ENCODE measurements at regions not wholly inside any gene's neighbourhood (a gene's known extent, or its start where the extent isn't known, plus 50 kb on each side); places are given as distances from the start of the nearest gene placed in this dataset.

DNA sequence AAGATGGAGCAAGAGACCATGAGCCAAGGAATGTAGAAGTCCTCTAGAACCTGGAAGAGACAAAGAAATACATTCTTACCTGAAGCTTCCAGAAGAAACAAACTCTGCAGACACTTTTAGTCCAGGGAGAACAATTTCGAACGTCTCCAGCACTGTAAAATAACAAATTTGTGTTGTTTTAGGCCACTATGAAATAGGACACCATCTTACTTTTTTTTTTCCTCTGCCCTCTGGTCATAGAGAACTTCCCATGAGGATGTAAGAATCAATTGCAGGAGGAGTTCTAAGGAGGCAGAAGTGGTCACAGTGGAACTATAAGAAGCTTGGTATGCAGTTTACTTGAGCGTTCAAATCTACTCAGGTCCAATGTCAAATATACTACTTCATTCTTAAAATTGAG lies 1295.9 kb downstream of the ZPLD1 start:
- no peaks in the 10 kb centered on the region for H3K4me1 Mint-ChIP-seq
- ATAC-seq (replicated peaks; ENCODE audit: extremely low read depth, poor library complexity, severe bottlenecking): no peak
- no peak overlapping the region for H3K27ac Mint-ChIP-seq (ENCODE audit: low read depth)
- peaks cover 4% of the 10 kb centered on the region for H3K9me3 Mint-ChIP-seq
- no peaks in the 10 kb centered on the region for H3K36me3 Mint-ChIP-seq (ENCODE audit: insufficient read depth)
- no peaks in the 10 kb centered on the region for H3K27me3 Mint-ChIP-seq
- H3K4me3 Mint-ChIP-seq: no peak overlapping the region
- DNase-seq (ENCODE audit: low spot score in 2 of 2): no peak

GRCh38 chr3:103752986-103753385 lies 1318.2 kb downstream of the ZPLD1 start:
- Mint-ChIP-seq H3K36me3 (ENCODE audit: insufficient read depth) (no peaks in the 10 kb centered on the region), H3K9me3 (peaks cover 5% of the 10 kb centered on the region), H3K27ac (ENCODE audit: low read depth) (no peak overlapping the region), H3K27me3 (no peaks in the 10 kb centered on the region), H3K4me1 (no peaks in the 10 kb centered on the region), H3K4me3 (no peak overlapping the region)
- no peak for ATAC-seq (replicated peaks; ENCODE audit: extremely low read depth, poor library complexity, severe bottlenecking)
- no peak for DNase-seq (ENCODE audit: low spot score in 2 of 2)

DNA sequence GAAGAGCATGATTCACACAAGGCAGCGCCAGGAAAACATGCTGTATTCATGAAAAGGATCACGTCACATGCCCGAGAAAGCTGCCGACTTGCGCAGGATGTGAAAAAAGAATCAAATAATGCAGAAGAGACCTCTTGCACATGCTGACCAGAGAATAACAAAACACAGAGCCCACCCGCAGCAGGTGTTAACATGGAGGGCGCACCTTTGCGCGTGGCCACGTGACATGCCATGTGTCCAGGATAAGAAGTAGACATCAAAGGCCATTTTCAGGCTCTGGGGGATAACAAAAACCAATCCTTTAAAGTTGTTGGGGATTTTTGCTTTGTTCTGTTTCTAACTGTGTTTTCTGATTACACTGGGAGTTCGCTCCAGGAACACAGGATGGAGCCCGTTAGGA lies 1332.8 kb downstream of the ZPLD1 start:
- no peak for ATAC-seq (replicated peaks; ENCODE audit: extremely low read depth, poor library complexity, severe bottlenecking)
- Mint-ChIP-seq H3K4me1 (no peaks in the 10 kb centered on the region), H3K27ac (ENCODE audit: low read depth) (no peak overlapping the region), H3K27me3 (no peaks in the 10 kb centered on the region), H3K4me3 (no peak overlapping the region), H3K36me3 (ENCODE audit: insufficient read depth) (peaks cover 2% of the 10 kb centered on the region), H3K9me3 (peaks cover 14% of the 10 kb centered on the region)
- DNase-seq (ENCODE audit: low spot score in 2 of 2): no peak

GRCh38 chr3:103785017-103785416 lies 1350.2 kb downstream of the ZPLD1 start:
- no peaks in the 10 kb centered on the region for H3K4me1 Mint-ChIP-seq
- DNase-seq (ENCODE audit: low spot score in 2 of 2) (no peak), ATAC-seq (replicated peaks; ENCODE audit: extremely low read depth, poor library complexity, severe bottlenecking) (no peak)
- no peak overlapping the region for H3K27ac Mint-ChIP-seq (ENCODE audit: low read depth)
- H3K36me3 Mint-ChIP-seq (ENCODE audit: insufficient read depth): no peaks in the 10 kb centered on the region
- peaks cover 6% of the 10 kb centered on the region for H3K9me3 Mint-ChIP-seq
- H3K4me3 Mint-ChIP-seq: no peak overlapping the region
- H3K27me3 Mint-ChIP-seq: no peaks in the 10 kb centered on the region

DNA sequence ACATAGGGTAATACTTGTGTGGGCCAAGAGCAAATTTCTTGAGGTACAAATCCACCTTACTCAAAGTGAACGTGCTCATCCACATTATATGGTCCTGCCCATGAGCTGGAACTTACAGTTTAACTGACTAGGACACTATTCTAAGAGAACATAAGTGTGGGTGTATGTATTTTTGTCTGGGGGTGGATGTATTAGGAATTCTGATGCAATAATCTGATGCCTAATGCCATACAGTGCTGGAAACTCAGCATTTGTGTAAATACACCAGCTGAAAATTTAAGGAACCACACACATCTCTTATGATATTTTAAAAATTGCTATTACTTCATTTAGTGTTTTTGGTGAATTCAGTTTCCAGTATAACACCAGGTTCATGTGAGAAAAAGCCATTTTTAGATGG lies 1350.7 kb downstream of the ZPLD1 start:
- no peak for DNase-seq (ENCODE audit: low spot score in 2 of 2)
- no peak overlapping the region for H3K27ac Mint-ChIP-seq (ENCODE audit: low read depth)
- H3K27me3 Mint-ChIP-seq: no peaks in the 10 kb centered on the region
- ATAC-seq (replicated peaks; ENCODE audit: extremely low read depth, poor library complexity, severe bottlenecking): no peak
- H3K9me3 Mint-ChIP-seq: peaks cover 6% of the 10 kb centered on the region
- H3K4me3 Mint-ChIP-seq: no peak overlapping the region
- H3K36me3 Mint-ChIP-seq (ENCODE audit: insufficient read depth): no peaks in the 10 kb centered on the region
- H3K4me1 Mint-ChIP-seq: no peaks in the 10 kb centered on the region

DNA sequence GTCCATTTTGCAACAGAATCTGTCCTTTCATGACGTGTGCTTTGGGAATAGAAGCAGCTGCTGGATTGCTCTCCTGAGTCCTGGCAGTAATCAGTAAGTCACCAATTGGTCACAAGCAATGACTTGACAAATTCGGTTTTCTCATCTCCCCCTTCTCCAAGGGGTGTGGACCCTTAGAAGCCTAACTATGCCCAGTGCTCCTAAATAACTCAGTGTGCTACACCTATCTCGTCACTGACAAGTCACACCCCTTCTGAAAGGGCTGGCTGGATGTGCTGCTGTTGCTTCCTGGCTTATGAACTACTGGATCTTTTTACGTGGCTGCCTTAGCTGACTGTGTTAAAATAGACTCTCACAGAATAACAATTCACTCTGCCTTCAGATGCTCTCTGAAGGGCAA lies 1351.5 kb downstream of the ZPLD1 start:
- H3K27ac Mint-ChIP-seq (ENCODE audit: low read depth): no peak overlapping the region
- ATAC-seq (replicated peaks; ENCODE audit: extremely low read depth, poor library complexity, severe bottlenecking): no peak
- H3K27me3 Mint-ChIP-seq: no peaks in the 10 kb centered on the region

GRCh38 chr3:103787164-103787871 lies 1352.5 kb downstream of the ZPLD1 start:
- ATAC-seq (replicated peaks; ENCODE audit: extremely low read depth, poor library complexity, severe bottlenecking): no peak
- H3K27ac Mint-ChIP-seq (ENCODE audit: low read depth): no peak overlapping the region
- no peaks in the 10 kb centered on the region for H3K27me3 Mint-ChIP-seq
- peaks cover 8% of the 10 kb centered on the region for H3K9me3 Mint-ChIP-seq
- H3K4me1 Mint-ChIP-seq: no peaks in the 10 kb centered on the region
- no peak overlapping the region for H3K4me3 Mint-ChIP-seq
- no peak for DNase-seq (ENCODE audit: low spot score in 2 of 2)
- no peaks in the 10 kb centered on the region for H3K36me3 Mint-ChIP-seq (ENCODE audit: insufficient read depth)

More for the DNA sequence above, 1351.5 kb downstream of the ZPLD1 start:
- no peak for DNase-seq (ENCODE audit: low spot score in 2 of 2)
- no peaks in the 10 kb centered on the region for H3K36me3 Mint-ChIP-seq (ENCODE audit: insufficient read depth)
- H3K4me3 Mint-ChIP-seq: no peak overlapping the region
- peaks cover 6% of the 10 kb centered on the region for H3K9me3 Mint-ChIP-seq
- H3K4me1 Mint-ChIP-seq: no peaks in the 10 kb centered on the region

- DNase-seq (ENCODE audit: low spot score in 2 of 2) (no peak), ATAC-seq (replicated peaks; ENCODE audit: extremely low read depth, poor library complexity, severe bottlenecking) (no peak)
- Mint-ChIP-seq H3K4me3 (no peak overlapping the region), H3K9me3 (peaks cover 12% of the 10 kb centered on the region), H3K36me3 (ENCODE audit: insufficient read depth) (no peaks in the 10 kb centered on the region), H3K27ac (ENCODE audit: low read depth) (no peak overlapping the region), H3K27me3 (no peaks in the 10 kb centered on the region), H3K4me1 (no peaks in the 10 kb centered on the region)
These were observed 1353.1 kb downstream of the ZPLD1 start for GRCh38 chr3:103787879-103788278.

DNA sequence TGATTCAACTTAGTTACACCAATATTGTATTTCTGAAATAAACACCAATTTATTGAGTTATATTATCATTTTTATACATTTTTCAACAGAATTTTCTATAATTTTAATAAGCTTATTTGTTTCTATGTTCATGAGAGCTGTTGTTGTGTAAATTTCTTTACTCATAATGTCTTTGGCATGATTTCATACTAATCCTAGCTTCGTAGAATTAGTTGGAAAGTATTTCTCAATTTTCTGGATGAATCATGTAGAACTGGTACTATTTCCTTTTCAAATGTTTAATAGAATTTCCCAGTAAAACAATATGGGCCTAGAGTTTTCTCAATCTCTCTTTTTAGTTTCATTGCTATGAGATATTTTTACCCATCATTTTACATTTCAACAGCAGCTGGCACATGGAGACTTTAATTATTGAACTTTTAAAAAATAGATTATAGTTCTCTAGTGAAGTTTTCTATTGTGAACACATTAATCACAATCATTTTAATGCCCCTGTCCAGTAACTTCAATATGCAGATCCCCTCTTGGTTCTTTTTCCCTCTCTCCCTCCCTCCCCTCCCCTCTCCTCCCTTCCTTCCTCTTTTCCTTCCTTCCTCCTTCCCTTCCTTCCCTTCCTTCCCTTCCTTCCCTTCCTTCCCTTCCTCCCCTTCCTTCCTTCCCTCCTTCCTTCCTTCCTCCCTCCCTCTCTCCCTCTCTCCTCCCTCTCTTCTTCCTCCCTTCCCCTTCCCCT lies 1357.1 kb downstream of the ZPLD1 start:
- Mint-ChIP-seq H3K9me3 (peaks cover 17% of the 10 kb centered on the region), H3K4me3 (no peak overlapping the region), H3K27me3 (no peaks in the 10 kb centered on the region), H3K36me3 (ENCODE audit: insufficient read depth) (no peaks in the 10 kb centered on the region), H3K27ac (ENCODE audit: low read depth) (no peak overlapping the region), H3K4me1 (no peaks in the 10 kb centered on the region)
- ATAC-seq (replicated peaks; ENCODE audit: extremely low read depth, poor library complexity, severe bottlenecking): no peak
- DNase-seq (ENCODE audit: low spot score in 2 of 2): no peak

- Mint-ChIP-seq H3K27me3 (no peaks in the 10 kb centered on the region), H3K4me3 (no peak overlapping the region), H3K27ac (ENCODE audit: low read depth) (no peak overlapping the region), H3K36me3 (ENCODE audit: insufficient read depth) (no peaks in the 10 kb centered on the region), H3K4me1 (no peaks in the 10 kb centered on the region), H3K9me3 (peaks cover 11% of the 10 kb centered on the region)
- no peak for DNase-seq (ENCODE audit: low spot score in 2 of 2)
- ATAC-seq (replicated peaks; ENCODE audit: extremely low read depth, poor library complexity, severe bottlenecking): no peak
These were observed 1359.8 kb downstream of the ZPLD1 start for GRCh38 chr3:103794656-103795055.

DNA sequence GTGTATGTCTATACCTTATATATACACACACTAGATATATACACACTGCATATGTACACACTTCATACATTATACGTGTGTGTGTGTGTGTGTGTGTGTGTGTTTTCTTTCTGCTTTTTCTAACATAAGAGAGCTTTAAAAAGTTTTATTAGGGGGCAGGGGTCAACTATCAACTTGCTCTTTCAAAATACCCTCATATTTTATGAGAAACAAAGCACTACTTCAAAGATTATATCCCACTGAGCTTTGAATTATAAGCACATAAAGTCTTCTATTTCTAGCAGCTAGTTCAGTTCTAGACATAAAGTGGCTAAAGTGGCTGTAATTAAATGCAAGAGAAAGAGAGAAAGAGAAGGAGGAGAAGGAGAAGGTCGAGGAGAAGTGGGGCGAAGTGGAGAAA lies 1361.3 kb downstream of the ZPLD1 start:
- no peaks in the 10 kb centered on the region for H3K27me3 Mint-ChIP-seq
- H3K27ac Mint-ChIP-seq (ENCODE audit: low read depth): no peak overlapping the region
- no peak overlapping the region for H3K4me3 Mint-ChIP-seq
- ATAC-seq (replicated peaks; ENCODE audit: extremely low read depth, poor library complexity, severe bottlenecking) (no peak), DNase-seq (ENCODE audit: low spot score in 2 of 2) (no peak)
- peaks cover 11% of the 10 kb centered on the region for H3K9me3 Mint-ChIP-seq
- H3K4me1 Mint-ChIP-seq: no peaks in the 10 kb centered on the region
- no peaks in the 10 kb centered on the region for H3K36me3 Mint-ChIP-seq (ENCODE audit: insufficient read depth)

DNA sequence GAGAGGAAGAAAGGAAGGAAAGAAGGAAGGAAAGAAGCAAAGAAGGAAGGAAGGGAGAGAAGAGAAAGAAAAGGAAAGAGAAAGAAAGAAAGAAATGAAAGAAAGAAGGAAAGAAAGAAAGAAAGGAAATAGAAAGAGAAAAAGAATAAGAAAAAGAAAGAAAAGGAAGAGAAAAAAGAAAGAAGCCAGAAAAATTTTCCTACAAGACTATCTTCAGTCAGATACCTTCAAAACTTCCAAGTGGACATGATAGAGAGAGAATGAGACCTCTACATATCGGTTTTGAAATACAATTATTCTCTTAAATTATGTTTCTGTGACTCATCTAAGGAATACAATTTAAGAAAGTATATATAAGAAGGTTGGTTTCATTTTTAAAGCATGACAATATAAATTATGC lies 1369.0 kb downstream of the ZPLD1 start:
- H3K36me3 Mint-ChIP-seq (ENCODE audit: insufficient read depth): no peaks in the 10 kb centered on the region
- no peak overlapping the region for H3K27ac Mint-ChIP-seq (ENCODE audit: low read depth)
- no peaks in the 10 kb centered on the region for H3K4me1 Mint-ChIP-seq
- no peak overlapping the region for H3K4me3 Mint-ChIP-seq
- H3K27me3 Mint-ChIP-seq: no peaks in the 10 kb centered on the region
- no peak for ATAC-seq (replicated peaks; ENCODE audit: extremely low read depth, poor library complexity, severe bottlenecking)
- peaks cover 25% of the 10 kb centered on the region for H3K9me3 Mint-ChIP-seq
- no peak for DNase-seq (ENCODE audit: low spot score in 2 of 2)

DNA sequence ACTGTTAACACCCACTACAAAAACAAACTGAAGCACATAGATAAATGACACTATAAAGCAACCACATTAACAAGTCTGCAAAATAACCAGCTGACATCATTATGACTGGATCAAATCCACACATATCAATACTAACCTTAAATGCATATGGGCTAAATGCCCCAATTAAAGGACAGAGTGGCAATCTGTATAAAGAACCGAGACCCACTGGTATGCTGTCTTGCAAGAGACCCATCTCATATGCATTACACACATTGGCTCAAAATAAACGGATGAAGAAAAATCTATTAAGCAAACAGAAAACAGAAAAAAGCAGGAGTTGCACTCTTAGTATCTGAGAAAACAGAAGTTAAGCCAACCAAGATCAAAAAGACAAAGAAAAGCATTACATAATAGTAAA lies 1375.4 kb downstream of the ZPLD1 start:
- H3K4me1 Mint-ChIP-seq: no peaks in the 10 kb centered on the region
- H3K9me3 Mint-ChIP-seq: peaks cover 30% of the 10 kb centered on the region
- H3K4me3 Mint-ChIP-seq: no peak overlapping the region
- DNase-seq (ENCODE audit: low spot score in 2 of 2) (no peak), ATAC-seq (replicated peaks; ENCODE audit: extremely low read depth, poor library complexity, severe bottlenecking) (no peak)
- H3K27me3 Mint-ChIP-seq: no peaks in the 10 kb centered on the region
- no peaks in the 10 kb centered on the region for H3K36me3 Mint-ChIP-seq (ENCODE audit: insufficient read depth)
- no peak overlapping the region for H3K27ac Mint-ChIP-seq (ENCODE audit: low read depth)
